PC-9 (cell line): ENCODE measurements at regions not wholly inside any gene's neighbourhood (a gene's known extent, or its start where the extent isn't known, plus 50 kb on each side); places are given as distances from the start of the nearest gene placed in this dataset.
"Not testable (repeated sequence)": the region's sequence is repeated elsewhere in the genome, so short reads cannot be mapped to it uniquely, and the experiment has no call there.

Experiments used
- BruUV-seq: library from RNA; stranded (reverse); fragments of 400-500 nt; replicated peaks from 2 replicates; lab custom pipeline; 2021; lab: Mats Ljungman, UMichigan
- CTCF ChIA-PET: fragments of 300-600 bp; sonication (Branson Sonifier 250); formaldehyde crosslinking; loops from one replicate; lab custom pipeline; 2022; ENCODE audit warnings: antibody characterized with exemption; lab: Charles Lee
- POLR2A ChIA-PET: fragments of 300-600 bp; sonication (Branson Sonifier 250); formaldehyde crosslinking; loops from one replicate; lab custom pipeline; 2022; ENCODE audit warnings: antibody characterized with exemption; ENCODE audit not compliant: unreplicated experiment; lab: Charles Lee
- DNase-seq, 2 experiments: peaks; one replicate each; pipeline versions ENCODE4 v3.0.0 to v3.0.0-alpha.2; 2015 to 2022; ENCODE audit warnings: mixed read lengths in 1 of 2
- H2AFZ ChIP-seq: fragments of 200-600 bp; sonication (generic); 2 replicates; pipeline ENCODE4 v1.8.1; 2017; ENCODE audit warnings: antibody characterized with exemption
- H3F3A ChIP-seq: fragments of 200-600 bp; sonication (generic); 2 replicates; pipeline ENCODE4 v1.8.1; 2017; ENCODE audit warnings: antibody characterized with exemption, mild to moderate bottlenecking, low read depth; ENCODE audit not compliant: insufficient read depth
- H3K27ac ChIP-seq: fragments of 200-600 bp; sonication (generic); 2 replicates; pipeline ENCODE4 v1.6.1; 2016; ENCODE audit warnings: mixed run types
- H3K27me3 ChIP-seq: fragments of 200-600 bp; sonication (generic); 2 replicates; pipeline ENCODE4 v1.6.1; 2016; ENCODE audit warnings: low read depth, mixed run types; ENCODE audit not compliant: insufficient read depth
- H3K36me3 ChIP-seq: fragments of 200-600 bp; sonication (generic); 2 replicates; pipeline ENCODE4 v1.6.1; 2016; ENCODE audit warnings: low read depth, mixed run types
- H3K4me1 ChIP-seq: fragments of 200-600 bp; sonication (generic); replicated peaks from 2 replicates; pipeline ENCODE4 v1.6.1; 2016; ENCODE audit warnings: mixed run types; ENCODE audit not compliant: insufficient read depth
- H3K4me2 ChIP-seq: fragments of 200-600 bp; sonication (generic); 2 replicates; pipeline ENCODE4 v1.6.1; 2017; ENCODE audit warnings: mixed run types
- H3K4me3 ChIP-seq: fragments of 200-600 bp; sonication (generic); 2 replicates; pipeline ENCODE4 v1.6.1; 2016; ENCODE audit warnings: mixed run types
- H3K79me2 ChIP-seq: fragments of 200-600 bp; sonication (generic); 2 replicates; pipeline ENCODE4 v1.6.1; 2017; ENCODE audit warnings: low read depth, mixed run types
- H3K9me2 ChIP-seq: fragments of 200-600 bp; sonication (generic); 2 replicates; pipeline ENCODE4 v1.8.1; 2017; ENCODE audit warnings: mild to moderate bottlenecking; ENCODE audit not compliant: insufficient read depth
- H3K9me3 ChIP-seq: fragments of 200-600 bp; sonication (generic); 2 replicates; pipeline ENCODE4 v1.8.1; 2016; ENCODE audit warnings: low read depth; ENCODE audit not compliant: insufficient read depth
- H4K20me1 ChIP-seq: fragments of 200-600 bp; sonication (generic); 2 replicates; pipeline ENCODE4 v1.8.1; 2017; ENCODE audit not compliant: insufficient read depth
- intact Hi-C: fragments of 100-400 bp; cut with micrococcal nuclease; formaldehyde crosslinking; loops from one replicate; pipeline ENCODE4 v1.10.0; 2022; ENCODE audit not compliant: unreplicated experiment

GRCh38 chr9:65566018-65566417 is 109.7 kb upstream of the ZNG1E start:
- H3K36me3 ChIP-seq, H2AFZ ChIP-seq, H3K79me2 ChIP-seq, H3K9me2 ChIP-seq, DNase-seq, CTCF ChIA-PET, BruUV-seq, H3K27ac ChIP-seq, intact Hi-C loops, H3K4me2 ChIP-seq, H3K4me1 ChIP-seq, H3K9me3 ChIP-seq, POLR2A ChIA-PET, H3K27me3 ChIP-seq, H3K4me3 ChIP-seq, H4K20me1 ChIP-seq, H3F3A ChIP-seq: not testable (repeated sequence)

GRCh38 chr9:65519018-65519417 is 156.7 kb upstream of the ZNG1E start:
- H3K4me2 ChIP-seq, POLR2A ChIA-PET, CTCF ChIA-PET, H2AFZ ChIP-seq, DNase-seq, H3K9me3 ChIP-seq, BruUV-seq, H3K36me3 ChIP-seq, H3K27ac ChIP-seq, H3F3A ChIP-seq, intact Hi-C loops, H3K9me2 ChIP-seq, H3K27me3 ChIP-seq, H3K4me1 ChIP-seq, H4K20me1 ChIP-seq, H3K79me2 ChIP-seq, H3K4me3 ChIP-seq: not testable (repeated sequence)

DNA sequence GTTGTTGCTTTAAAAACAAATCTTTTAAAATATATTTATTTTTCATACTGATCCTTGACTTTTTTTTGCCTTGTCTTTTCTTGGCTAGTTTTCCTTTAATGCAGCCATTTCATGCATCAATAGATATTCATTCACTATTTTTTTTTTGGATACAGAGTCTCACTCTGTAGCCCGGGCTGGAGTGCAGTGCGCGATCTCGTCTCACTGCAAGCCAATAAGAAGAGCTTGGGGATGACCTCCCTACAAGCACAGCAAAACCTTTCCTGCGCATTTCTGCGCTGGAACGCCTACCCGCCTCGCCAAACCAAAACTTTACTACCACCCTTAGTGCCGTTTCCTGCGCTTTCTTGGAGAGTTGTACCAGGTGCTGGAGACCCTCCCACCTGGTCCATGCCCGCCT is 161.3 kb upstream of the ZNG1E start:
- POLR2A ChIA-PET, H3K4me2 ChIP-seq, H3K9me3 ChIP-seq, H3K9me2 ChIP-seq, H3F3A ChIP-seq, CTCF ChIA-PET, H3K27me3 ChIP-seq, H3K4me3 ChIP-seq, H3K36me3 ChIP-seq, H3K79me2 ChIP-seq, H2AFZ ChIP-seq, DNase-seq, H3K4me1 ChIP-seq, BruUV-seq, H3K27ac ChIP-seq, H4K20me1 ChIP-seq, intact Hi-C loops: not testable (repeated sequence)

DNA sequence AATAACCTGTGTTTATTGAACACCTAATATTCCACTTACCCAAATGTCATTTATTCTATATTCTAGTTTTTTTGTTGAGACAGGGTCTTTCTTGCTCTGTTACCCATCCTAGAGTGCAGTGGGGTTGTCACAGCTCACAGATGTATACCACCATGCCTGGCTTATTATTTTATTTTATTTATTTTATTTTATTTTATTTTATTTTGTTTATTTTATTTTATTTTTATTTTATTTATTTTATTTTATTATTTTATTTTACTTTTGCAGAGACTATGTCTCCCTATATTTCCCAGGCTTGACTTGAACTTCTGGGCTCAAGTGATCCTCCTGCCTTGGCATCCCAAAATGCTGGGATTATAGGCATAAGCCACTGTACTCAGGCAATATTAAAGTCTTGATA is 167.8 kb upstream of the ZNG1E start:
- H3K9me2 ChIP-seq, H3K36me3 ChIP-seq, H3K4me3 ChIP-seq, H3K27me3 ChIP-seq, H3K9me3 ChIP-seq, H3F3A ChIP-seq, H3K4me2 ChIP-seq, intact Hi-C loops, H2AFZ ChIP-seq, POLR2A ChIA-PET, DNase-seq, H3K79me2 ChIP-seq, H3K27ac ChIP-seq, H4K20me1 ChIP-seq, BruUV-seq, H3K4me1 ChIP-seq, CTCF ChIA-PET: not testable (repeated sequence)

- H3K79me2 ChIP-seq, H3K9me3 ChIP-seq, H3K27me3 ChIP-seq, H3K36me3 ChIP-seq, intact Hi-C loops, BruUV-seq, H3K4me2 ChIP-seq, H3K27ac ChIP-seq, H3K9me2 ChIP-seq, POLR2A ChIA-PET, H3F3A ChIP-seq, H2AFZ ChIP-seq, H3K4me3 ChIP-seq, H4K20me1 ChIP-seq, DNase-seq, H3K4me1 ChIP-seq, CTCF ChIA-PET: not testable (repeated sequence)
Measured at GRCh38 chr9:65504686-65505085, 171.0 kb upstream of the ZNG1E start.

GRCh38 chr9:65503696-65504095 is 172.0 kb upstream of the ZNG1E start:
- H3K9me3 ChIP-seq, DNase-seq, H2AFZ ChIP-seq, H3K79me2 ChIP-seq, POLR2A ChIA-PET, intact Hi-C loops, H3K36me3 ChIP-seq, H3K4me2 ChIP-seq, H3K4me3 ChIP-seq, H3K27me3 ChIP-seq, CTCF ChIA-PET, BruUV-seq, H3K9me2 ChIP-seq, H3K27ac ChIP-seq, H3K4me1 ChIP-seq, H4K20me1 ChIP-seq, H3F3A ChIP-seq: not testable (repeated sequence)

DNA sequence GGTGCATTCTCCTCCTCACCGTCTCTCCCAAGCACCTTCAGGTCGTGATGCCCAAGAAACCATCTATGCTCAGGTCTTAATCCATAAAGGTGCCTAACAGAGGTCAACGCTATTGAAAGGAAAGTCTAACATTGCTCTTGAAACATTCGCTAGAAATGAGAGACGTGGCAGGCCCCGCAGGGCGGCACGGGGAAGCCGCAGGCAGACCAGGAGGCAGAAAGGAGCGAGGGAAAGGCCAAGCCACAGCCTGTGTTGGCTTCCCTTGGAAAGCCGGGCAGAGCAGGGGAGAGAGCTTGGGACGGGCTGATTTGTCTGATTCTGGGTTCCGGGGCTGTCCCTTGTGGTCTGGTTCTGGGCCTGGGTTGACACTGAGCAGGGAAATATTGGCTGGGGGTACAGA is 192.8 kb upstream of the ZNG1E start:
- DNase-seq, CTCF ChIA-PET, H3K4me2 ChIP-seq, H3K9me2 ChIP-seq, intact Hi-C loops, BruUV-seq, H3F3A ChIP-seq, H3K36me3 ChIP-seq, H3K4me3 ChIP-seq, H3K4me1 ChIP-seq, H2AFZ ChIP-seq, H3K9me3 ChIP-seq, H3K79me2 ChIP-seq, H3K27ac ChIP-seq, H4K20me1 ChIP-seq, POLR2A ChIA-PET: not testable (repeated sequence)
- H3K27me3 ChIP-seq = peaks cover 22% of the 10 kb centered on the region

- H4K20me1 ChIP-seq, H3K9me2 ChIP-seq, BruUV-seq, intact Hi-C loops, H3K36me3 ChIP-seq, H3K79me2 ChIP-seq, CTCF ChIA-PET, POLR2A ChIA-PET, DNase-seq, H3K4me1 ChIP-seq, H3K27ac ChIP-seq, H3K4me2 ChIP-seq, H3K4me3 ChIP-seq, H2AFZ ChIP-seq, H3K9me3 ChIP-seq, H3F3A ChIP-seq: not testable (repeated sequence)
- peaks cover 22% of the 10 kb centered on the region for H3K27me3 ChIP-seq
Measured at GRCh38 chr9:65481291-65481690, 194.4 kb upstream of the ZNG1E start.
